Erythroblast (primary cell): ENCODE measurements at regions not wholly inside any gene's neighbourhood (a gene's known extent, or its start where the extent isn't known, plus 50 kb on each side); places are given as distances from the start of the nearest gene placed in this dataset.
"Not testable (repeated sequence)": the region's sequence is repeated elsewhere in the genome, so short reads cannot be mapped to it uniquely, and the experiment has no call there.

Experiments
- DNase-seq, 2 experiments: peaks; one replicate each; lab custom pipeline; 2025; lab: John Stamatoyannopoulos, UW
- GATA1 ChIP-seq: IDR thresholded peaks from 2 replicates; pipeline ENCODE4 v1.6.1; 2011; ENCODE audit warnings: low read depth, mild to moderate bottlenecking, control low read depth, low read length, moderate library complexity
- POLR2A ChIP-seq: IDR thresholded peaks from 2 replicates; pipeline ENCODE4 v1.6.1; 2011; ENCODE audit warnings: mild to moderate bottlenecking, low read length

GRCh38 chr5:107012371-107012770 lies 658.4 kb downstream of the EFNA5 start:
- TF ChIP-seq POLR2A: no peak
- no peak for TF ChIP-seq GATA1
- DNase-seq: no peak

GRCh38 chr5:107011605-107012004 lies 659.1 kb downstream of the EFNA5 start:
- DNase-seq: no peak
- no peak for TF ChIP-seq POLR2A
- no peak for TF ChIP-seq GATA1

GRCh38 chr5:107010060-107010459 lies 660.7 kb downstream of the EFNA5 start:
- TF ChIP-seq POLR2A (no peak), GATA1 (no peak)

GRCh38 chr5:107005653-107006052 lies 665.1 kb downstream of the EFNA5 start:
- TF ChIP-seq GATA1 (no peak), POLR2A (no peak)
- no peak for DNase-seq

More at GRCh38 chr5:107010060-107010459, 660.7 kb downstream of the EFNA5 start:
- DNase-seq: no peak

GRCh38 chr5:107005161-107005560 lies 665.6 kb downstream of the EFNA5 start:
- no peak for TF ChIP-seq POLR2A
- no peak for TF ChIP-seq GATA1
- DNase-seq: no peak

GRCh38 chr5:107002115-107002514 lies 668.6 kb downstream of the EFNA5 start:
- no peak for TF ChIP-seq GATA1
- no peak for TF ChIP-seq POLR2A
- DNase-seq: no peak

GRCh38 chr5:106999506-106999905 lies 671.2 kb downstream of the EFNA5 start:
- DNase-seq: not testable (repeated sequence)

GRCh38 chr5:106986006-106986405 lies 684.7 kb downstream of the EFNA5 start:
- DNase-seq: no peak
- TF ChIP-seq GATA1: no peak
- TF ChIP-seq POLR2A: no peak

GRCh38 chr5:106985174-106985573 lies 685.6 kb downstream of the EFNA5 start:
- TF ChIP-seq POLR2A (no peak), GATA1 (no peak)
- no peak for DNase-seq

- DNase-seq: not testable (repeated sequence)
Observed at GRCh38 chr5:106979178-106979577, 691.6 kb downstream of the EFNA5 start.

- DNase-seq: not testable (repeated sequence)
Observed at GRCh38 chr5:106978582-106979165, 692.1 kb downstream of the EFNA5 start.

GRCh38 chr5:106976363-106976762 lies 694.4 kb downstream of the EFNA5 start:
- TF ChIP-seq GATA1 (no peak), POLR2A (no peak)

GRCh38 chr5:106974272-106974671 lies 696.5 kb downstream of the EFNA5 start:
- no peak for TF ChIP-seq POLR2A
- TF ChIP-seq GATA1: no peak
- no peak for DNase-seq

More at GRCh38 chr5:106976363-106976762, 694.4 kb downstream of the EFNA5 start:
- DNase-seq: no peak

GRCh38 chr5:106966686-106967315 lies 703.9 kb downstream of the EFNA5 start:
- TF ChIP-seq GATA1 (no peak), POLR2A (no peak)
- DNase-seq: no peak

GRCh38 chr5:106964132-106964531 lies 706.6 kb downstream of the EFNA5 start:
- no peak for DNase-seq
- TF ChIP-seq GATA1 (no peak), POLR2A (no peak)
